Esophagus squamous epithelium (tissue), 4 donors: ENCODE measurements at regions not wholly inside any gene's neighbourhood (a gene's known extent, or its start where the extent isn't known, plus 50 kb on each side); places are given as distances from the start of the nearest gene placed in this dataset.

Source experiments
- POLR2A ChIP-seq, 4 donors: fragments of 450-650 bp; IDR thresholded peaks; one replicate each; pipeline ENCODE4 v1.6.1; 2017; ENCODE audit warnings: antibody characterized with exemption in 4 of 4, mild to moderate bottlenecking in 4 of 4, moderate library complexity in 3 of 4
- TF ChIP-seq, protein P1 (sequence below), 6 experiments: fragments of 450-650 bp in 4 of 6; fragments of 200-600 bp in 2 of 6; sonication (generic) in 2 of 6; IDR thresholded peaks; one replicate each; pipeline ENCODE4 v1.5.1; 2016 to 2019; ENCODE audit warnings: antibody characterized with exemption in 6 of 6, mild to moderate bottlenecking in 4 of 6, moderate library complexity in 4 of 6

GRCh38 chr15:47929138-47929803 is 191.5 kb upstream of the SLC24A5 start:
- TF ChIP-seq, protein P1, sequence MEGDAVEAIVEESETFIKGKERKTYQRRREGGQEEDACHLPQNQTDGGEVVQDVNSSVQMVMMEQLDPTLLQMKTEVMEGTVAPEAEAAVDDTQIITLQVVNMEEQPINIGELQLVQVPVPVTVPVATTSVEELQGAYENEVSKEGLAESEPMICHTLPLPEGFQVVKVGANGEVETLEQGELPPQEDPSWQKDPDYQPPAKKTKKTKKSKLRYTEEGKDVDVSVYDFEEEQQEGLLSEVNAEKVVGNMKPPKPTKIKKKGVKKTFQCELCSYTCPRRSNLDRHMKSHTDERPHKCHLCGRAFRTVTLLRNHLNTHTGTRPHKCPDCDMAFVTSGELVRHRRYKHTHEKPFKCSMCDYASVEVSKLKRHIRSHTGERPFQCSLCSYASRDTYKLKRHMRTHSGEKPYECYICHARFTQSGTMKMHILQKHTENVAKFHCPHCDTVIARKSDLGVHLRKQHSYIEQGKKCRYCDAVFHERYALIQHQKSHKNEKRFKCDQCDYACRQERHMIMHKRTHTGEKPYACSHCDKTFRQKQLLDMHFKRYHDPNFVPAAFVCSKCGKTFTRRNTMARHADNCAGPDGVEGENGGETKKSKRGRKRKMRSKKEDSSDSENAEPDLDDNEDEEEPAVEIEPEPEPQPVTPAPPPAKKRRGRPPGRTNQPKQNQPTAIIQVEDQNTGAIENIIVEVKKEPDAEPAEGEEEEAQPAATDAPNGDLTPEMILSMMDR (IDR thresholded peaks at IDR 0.05): no peak
- no peak for TF ChIP-seq POLR2A (IDR thresholded peaks at IDR 0.05)
